Stimulated activated memory B cell treated with anti-CD40 and anti-IgM and Interleukin-4, amounts not matched to agents 10 μg/mL and 1 μg/mL and 100 μg/mL, for 72 hours (primary cell): ENCODE measurements at regions not wholly inside any gene's neighbourhood (a gene's known extent, or its start where the extent isn't known, plus 50 kb on each side); places are given as distances from the start of the nearest gene placed in this dataset.
"Not testable (repeated sequence)": the region's sequence is repeated elsewhere in the genome, so short reads cannot be mapped to it uniquely, and the experiment has no call there.

Experiments used
- ATAC-seq: fragments of 150-1000 bp; cut with Tn5 transposase; 2 replicates; pipeline ENCODE4 v1.10.0; 2021
- H3K27ac Mint-ChIP-seq: one replicate; pipeline ENCODE4 v1.8.0; 2022; ENCODE audit warnings: mild to moderate bottlenecking, mixed read lengths
- H3K27me3 Mint-ChIP-seq: one replicate; pipeline ENCODE4 v1.8.0; 2022; ENCODE audit warnings: mixed read lengths
- H3K36me3 Mint-ChIP-seq: one replicate; pipeline ENCODE4 v1.8.0; 2022; ENCODE audit warnings: mixed read lengths
- H3K4me1 Mint-ChIP-seq: one replicate; pipeline ENCODE4 v1.8.0; 2022; ENCODE audit warnings: mixed read lengths
- H3K4me3 Mint-ChIP-seq: one replicate; pipeline ENCODE4 v1.8.0; 2022; ENCODE audit warnings: mild to moderate bottlenecking, moderate library complexity, mixed read lengths
- H3K9me3 Mint-ChIP-seq: one replicate; pipeline ENCODE4 v1.8.0; 2022; ENCODE audit warnings: mixed read lengths

DNA sequence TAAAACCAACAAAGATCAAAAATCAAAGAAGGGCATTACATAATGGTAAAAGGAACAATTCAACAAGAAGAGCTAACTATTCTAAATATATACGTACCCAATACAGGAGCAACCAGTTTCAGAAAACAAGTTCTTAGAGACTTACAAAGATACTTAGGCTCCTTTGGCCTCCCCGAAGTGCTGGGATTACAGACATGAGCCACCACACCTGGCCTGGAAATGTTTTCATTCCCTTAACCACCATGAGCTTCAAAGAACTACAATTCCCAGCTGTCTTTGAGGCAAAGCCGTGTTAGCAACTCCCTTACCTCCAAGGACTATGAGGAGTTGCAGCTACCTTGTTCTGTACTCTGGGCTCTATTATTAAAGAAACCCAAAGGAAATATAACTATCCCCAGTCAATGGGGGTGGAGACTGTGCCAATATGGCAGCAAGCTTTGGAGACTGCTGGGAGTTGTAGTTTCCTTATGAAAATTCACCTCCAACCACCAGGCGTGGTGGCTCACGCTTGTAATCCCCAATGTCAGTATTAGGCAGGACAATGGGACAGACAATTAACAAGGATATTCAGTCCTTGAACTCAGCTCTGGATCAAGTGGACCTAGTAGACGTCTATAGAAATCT is 893.9 kb downstream of the SLC6A15 start:
- H3K9me3 Mint-ChIP-seq = peaks cover 12% of the 10 kb centered on the region
- not testable (repeated sequence) for H3K27ac Mint-ChIP-seq, H3K27me3 Mint-ChIP-seq, H3K36me3 Mint-ChIP-seq, ATAC-seq, H3K4me3 Mint-ChIP-seq, H3K4me1 Mint-ChIP-seq

DNA sequence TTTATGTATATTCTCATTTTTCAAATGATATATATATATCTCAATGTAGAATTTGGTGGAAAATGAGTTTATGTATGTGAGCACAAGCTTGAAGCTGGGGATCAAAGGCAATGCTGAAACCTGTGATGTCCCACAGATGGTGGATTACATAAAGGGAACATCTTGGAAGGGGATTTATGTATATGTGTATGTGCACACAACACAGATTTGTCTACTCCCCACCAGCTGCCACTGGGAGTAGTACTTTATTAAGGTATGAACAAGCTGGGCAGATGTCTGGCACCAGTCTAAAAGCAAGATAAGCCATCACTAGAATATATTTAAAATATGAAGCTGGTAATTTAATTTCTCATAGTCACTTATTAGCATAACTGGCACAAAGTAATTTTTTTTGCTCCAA is 895.6 kb downstream of the SLC6A15 start:
- H3K9me3 Mint-ChIP-seq = peaks cover 11% of the 10 kb centered on the region
- no peaks in the 10 kb centered on the region for H3K36me3 Mint-ChIP-seq
- no peak overlapping the region for H3K27ac Mint-ChIP-seq
- H3K4me1 Mint-ChIP-seq = no peaks in the 10 kb centered on the region
- H3K4me3 Mint-ChIP-seq = no peak overlapping the region
- H3K27me3 Mint-ChIP-seq = no peaks in the 10 kb centered on the region
- no peak for ATAC-seq

DNA sequence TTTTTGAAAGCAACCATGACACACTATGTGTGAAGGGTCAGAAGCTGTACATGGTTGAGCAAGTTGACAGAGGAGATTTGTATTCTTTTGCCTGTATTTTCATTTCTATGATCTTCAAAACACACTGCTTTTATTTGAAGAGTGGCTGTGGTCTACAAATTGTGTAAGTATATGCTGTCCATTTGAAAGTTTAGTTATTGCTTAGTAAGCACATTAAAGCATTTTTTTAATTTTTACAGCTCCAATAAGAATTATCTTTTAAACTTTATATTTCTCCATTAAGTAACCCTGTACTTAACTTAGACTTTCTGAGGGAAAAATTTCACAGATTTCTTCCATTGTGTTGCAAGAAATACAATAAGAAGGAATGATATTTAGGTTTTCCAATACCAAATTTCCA is 915.2 kb downstream of the SLC6A15 start:
- Mint-ChIP-seq H3K9me3 (peaks cover 2% of the 10 kb centered on the region), H3K4me3 (no peak overlapping the region), H3K36me3 (no peaks in the 10 kb centered on the region), H3K27me3 (no peaks in the 10 kb centered on the region), H3K4me1 (no peaks in the 10 kb centered on the region), H3K27ac (no peak overlapping the region)
- ATAC-seq = no peak

DNA sequence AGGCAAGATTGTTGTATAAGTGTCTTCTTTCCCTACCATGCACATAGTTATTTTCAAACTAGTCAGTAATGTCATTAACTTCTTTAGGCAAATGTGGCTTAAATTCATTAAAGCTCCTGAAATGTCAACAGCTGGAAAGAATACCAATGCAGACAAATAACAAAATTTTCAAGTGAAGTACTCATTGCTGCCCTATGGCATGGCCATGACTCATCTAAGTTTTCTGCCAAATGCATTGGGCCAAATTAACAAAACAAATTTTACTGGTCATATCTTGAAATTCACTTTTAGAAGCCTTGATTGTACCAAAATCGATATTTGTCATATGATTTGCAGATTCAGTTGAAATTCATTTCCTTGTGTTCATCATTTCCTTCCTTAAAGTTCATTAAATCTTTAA is 915.9 kb downstream of the SLC6A15 start:
- Mint-ChIP-seq H3K4me1 (no peaks in the 10 kb centered on the region), H3K27me3 (no peaks in the 10 kb centered on the region), H3K4me3 (no peak overlapping the region), H3K27ac (no peak overlapping the region), H3K9me3 (peaks cover 2% of the 10 kb centered on the region), H3K36me3 (no peaks in the 10 kb centered on the region)
- ATAC-seq = no peak

DNA sequence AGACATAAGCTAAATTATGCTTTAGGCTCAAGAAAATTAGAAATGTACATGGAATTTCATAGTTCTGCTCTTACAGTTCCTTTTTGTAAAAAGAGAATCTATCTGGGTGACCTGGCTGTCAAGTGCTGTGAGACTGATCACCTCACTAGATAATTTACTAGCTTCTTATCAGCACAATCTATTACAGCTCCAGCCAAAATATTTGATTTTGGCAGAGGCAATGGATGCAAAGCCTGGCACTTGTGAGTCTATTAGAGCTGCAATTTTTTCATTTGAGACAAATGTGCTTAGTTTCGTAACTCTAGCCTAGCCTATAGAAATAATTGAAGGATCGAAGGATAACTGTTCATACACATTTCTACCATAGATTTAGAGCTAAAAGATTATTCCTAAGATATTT is 927.5 kb downstream of the SLC6A15 start:
- Mint-ChIP-seq H3K4me1 (no peaks in the 10 kb centered on the region), H3K36me3 (no peaks in the 10 kb centered on the region)

DNA sequence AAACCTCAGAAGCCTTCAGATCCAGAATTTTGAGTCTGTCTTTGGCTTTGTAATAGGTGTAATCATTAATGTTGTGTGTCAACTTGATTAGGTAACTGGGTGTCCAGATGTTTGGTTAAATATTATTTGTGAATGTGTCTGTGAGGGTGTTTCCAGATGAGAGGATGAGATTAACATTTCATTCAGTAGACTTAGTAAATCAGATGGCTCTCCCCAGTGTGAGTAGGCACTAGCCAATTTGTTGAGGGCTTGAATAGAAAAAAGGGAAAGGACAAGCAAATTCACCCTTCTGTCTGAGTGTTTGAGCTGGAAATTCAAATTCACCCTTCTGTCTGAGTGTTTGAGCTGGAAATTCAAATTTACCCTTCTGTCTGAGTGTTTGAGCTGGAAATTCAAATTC is 932.2 kb downstream of the SLC6A15 start:
- Mint-ChIP-seq H3K27me3 (no peaks in the 10 kb centered on the region), H3K4me3 (no peak overlapping the region), H3K9me3 (no peaks in the 10 kb centered on the region), H3K27ac (no peak overlapping the region), H3K4me1 (no peaks in the 10 kb centered on the region), H3K36me3 (no peaks in the 10 kb centered on the region)
- ATAC-seq = no peak

More for the DNA sequence above, 927.5 kb downstream of the SLC6A15 start:
- Mint-ChIP-seq H3K27ac (no peak overlapping the region), H3K9me3 (no peaks in the 10 kb centered on the region), H3K27me3 (no peaks in the 10 kb centered on the region), H3K4me3 (no peak overlapping the region)
- no peak for ATAC-seq

DNA sequence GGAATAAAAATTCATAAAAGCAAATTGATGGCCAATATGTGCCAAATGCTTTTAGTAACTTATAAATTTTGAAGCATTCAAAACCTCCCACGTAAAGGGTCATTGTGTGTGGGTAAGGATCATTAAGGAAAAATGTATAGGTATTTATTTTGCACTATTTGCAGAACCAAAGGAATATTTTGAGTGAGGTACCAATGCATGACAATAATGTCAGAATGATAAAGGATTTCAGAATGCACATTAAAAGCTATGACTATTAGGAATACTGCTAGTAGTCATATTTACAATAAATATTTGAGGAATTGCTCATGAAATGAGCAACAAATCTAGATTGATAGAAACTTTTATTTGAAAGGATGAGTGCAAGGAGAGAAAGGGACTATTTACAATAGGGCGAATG is 932.8 kb downstream of the SLC6A15 start:
- ATAC-seq = no peak
- Mint-ChIP-seq H3K36me3 (no peaks in the 10 kb centered on the region), H3K9me3 (no peaks in the 10 kb centered on the region), H3K4me1 (no peaks in the 10 kb centered on the region), H3K4me3 (no peak overlapping the region), H3K27me3 (no peaks in the 10 kb centered on the region), H3K27ac (no peak overlapping the region)

DNA sequence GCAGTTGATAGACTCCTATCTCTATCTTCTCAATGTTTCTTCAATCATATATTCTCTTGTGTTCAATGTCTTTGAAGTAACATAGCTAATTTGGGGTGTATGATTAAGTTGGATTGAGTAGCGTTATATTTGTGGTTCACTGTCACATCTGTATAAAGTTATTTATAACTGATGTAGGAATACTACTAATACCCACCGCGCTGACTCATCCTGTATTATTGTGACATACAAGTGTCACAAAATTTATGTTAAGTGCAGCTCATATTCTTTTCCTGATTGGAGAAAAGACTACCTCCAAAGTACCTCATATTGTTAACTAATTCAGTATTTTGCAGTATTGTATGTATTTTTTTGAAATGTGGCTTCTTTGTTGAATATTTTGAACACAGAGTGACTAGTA is 940.8 kb downstream of the SLC6A15 start:
- Mint-ChIP-seq H3K36me3 (no peaks in the 10 kb centered on the region), H3K4me1 (no peaks in the 10 kb centered on the region), H3K9me3 (no peaks in the 10 kb centered on the region), H3K27me3 (no peaks in the 10 kb centered on the region), H3K27ac (no peak overlapping the region), H3K4me3 (no peak overlapping the region)
- ATAC-seq = no peak

DNA sequence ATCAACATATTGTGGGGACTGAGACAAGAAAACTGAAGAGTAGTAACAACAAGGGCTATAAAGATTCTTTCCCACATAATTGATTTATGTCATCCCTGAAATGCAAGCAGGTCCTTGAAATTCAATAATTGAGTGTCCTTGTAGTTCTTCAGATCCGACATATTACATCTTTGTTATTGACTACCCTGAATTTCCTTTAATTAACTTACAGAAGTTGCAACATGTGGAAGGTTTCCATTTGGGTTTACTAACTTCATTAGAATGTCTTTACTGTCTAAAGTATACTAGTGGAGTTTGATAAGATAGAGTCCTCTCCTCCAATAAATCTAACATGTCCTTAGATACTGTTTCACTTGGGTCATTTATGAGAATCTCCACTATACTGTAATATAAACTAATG is 951.8 kb downstream of the SLC6A15 start:
- no peaks in the 10 kb centered on the region for H3K27me3 Mint-ChIP-seq
- H3K36me3 Mint-ChIP-seq = no peaks in the 10 kb centered on the region

DNA sequence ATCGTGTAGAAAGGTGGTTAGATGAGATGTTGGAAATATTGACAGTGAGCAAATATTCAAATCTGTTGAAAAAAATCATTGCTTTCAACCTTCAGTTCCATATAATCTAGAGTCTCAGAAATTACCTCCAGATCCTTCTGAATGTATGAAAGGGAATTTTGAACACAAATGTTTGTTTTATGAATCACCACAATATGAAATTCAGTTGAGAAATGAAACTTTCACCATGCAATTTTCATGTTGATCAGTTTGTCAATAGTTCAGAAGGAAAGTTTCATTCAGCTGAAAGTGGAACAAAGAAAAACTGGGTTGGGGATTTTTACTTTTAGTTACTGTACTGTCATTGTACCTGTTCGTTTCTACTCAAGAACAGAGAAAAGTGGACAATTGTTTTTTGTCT is 953.6 kb downstream of the SLC6A15 start:
- H3K27me3 Mint-ChIP-seq = no peaks in the 10 kb centered on the region
- no peaks in the 10 kb centered on the region for H3K9me3 Mint-ChIP-seq
- no peak overlapping the region for H3K4me3 Mint-ChIP-seq
- no peaks in the 10 kb centered on the region for H3K4me1 Mint-ChIP-seq
- ATAC-seq = no peak
- no peak overlapping the region for H3K27ac Mint-ChIP-seq
- H3K36me3 Mint-ChIP-seq = no peaks in the 10 kb centered on the region

More for the DNA sequence above, 951.8 kb downstream of the SLC6A15 start:
- no peaks in the 10 kb centered on the region for H3K4me1 Mint-ChIP-seq
- no peaks in the 10 kb centered on the region for H3K9me3 Mint-ChIP-seq
- no peak overlapping the region for H3K27ac Mint-ChIP-seq
- H3K4me3 Mint-ChIP-seq = no peak overlapping the region
- no peak for ATAC-seq

DNA sequence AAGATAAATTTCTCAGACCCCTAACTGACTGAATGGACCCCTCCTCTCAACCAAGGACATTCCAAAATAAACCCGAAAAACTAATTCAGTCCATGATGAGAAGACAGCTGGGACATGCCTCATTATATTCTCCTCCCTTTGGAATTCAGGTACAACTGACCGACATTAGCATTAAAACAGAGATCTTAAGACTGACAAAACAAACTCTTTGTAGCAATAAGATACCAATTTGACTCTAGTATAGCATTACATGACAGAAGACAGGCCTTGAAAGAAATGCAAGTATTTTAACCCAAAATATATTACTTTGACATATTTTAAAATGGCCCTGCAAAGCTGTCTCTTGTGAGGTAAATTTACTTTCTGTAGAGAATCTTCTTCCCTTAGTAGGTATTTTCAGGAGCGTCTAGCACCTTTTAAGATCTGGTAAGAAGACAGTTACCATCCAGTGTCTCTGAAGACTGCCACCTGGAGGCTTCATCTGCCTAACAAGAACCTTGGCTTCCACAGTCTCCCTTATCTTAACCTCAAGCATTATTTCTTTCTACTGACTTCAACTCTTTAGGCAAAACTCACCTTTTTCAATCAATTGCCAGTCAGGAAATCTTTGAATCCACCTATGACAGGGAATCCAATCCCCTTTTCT is 957.5 kb downstream of the SLC6A15 start:
- ATAC-seq = no peak
- Mint-ChIP-seq H3K4me3 (no peak overlapping the region), H3K9me3 (peaks cover 5% of the 10 kb centered on the region), H3K27me3 (no peaks in the 10 kb centered on the region), H3K27ac (no peak overlapping the region), H3K4me1 (no peaks in the 10 kb centered on the region), H3K36me3 (no peaks in the 10 kb centered on the region)

DNA sequence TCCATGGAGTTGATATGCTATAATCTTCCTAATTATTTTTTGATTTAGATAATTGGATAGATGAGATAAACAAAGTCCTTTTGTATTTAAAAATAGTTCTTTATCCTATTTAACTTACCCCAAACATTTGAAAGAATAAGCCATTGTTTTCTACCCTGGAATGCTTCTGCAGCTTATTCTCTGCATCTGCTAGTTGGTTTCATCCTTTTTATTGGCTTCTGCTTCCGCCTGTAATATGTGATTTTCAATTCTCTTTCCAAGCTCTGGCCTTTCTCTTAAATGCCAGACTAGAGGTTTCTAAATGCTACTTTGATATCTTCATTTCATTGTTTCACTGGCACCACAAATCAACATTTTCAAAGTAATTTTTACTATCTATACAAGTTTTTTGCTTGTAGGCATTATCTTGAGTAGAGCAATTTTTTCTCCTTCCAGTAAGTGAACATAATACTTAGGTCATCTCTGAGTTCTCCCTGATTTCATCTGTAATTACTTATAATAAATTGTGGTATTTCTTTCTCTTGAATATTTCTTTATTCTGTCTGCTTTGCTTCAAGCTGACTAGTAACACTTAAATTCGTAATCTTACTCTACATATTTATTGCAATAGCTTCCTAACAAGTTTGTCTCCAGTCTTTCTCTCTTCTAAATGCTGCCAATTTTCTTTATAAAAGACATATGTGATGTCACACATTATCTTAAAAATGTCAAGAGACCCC is 958.4 kb downstream of the SLC6A15 start:
- no peak for ATAC-seq
- Mint-ChIP-seq H3K27me3 (no peaks in the 10 kb centered on the region), H3K27ac (no peak overlapping the region), H3K4me3 (no peak overlapping the region), H3K4me1 (no peaks in the 10 kb centered on the region), H3K9me3 (peaks cover 6% of the 10 kb centered on the region), H3K36me3 (no peaks in the 10 kb centered on the region)

DNA sequence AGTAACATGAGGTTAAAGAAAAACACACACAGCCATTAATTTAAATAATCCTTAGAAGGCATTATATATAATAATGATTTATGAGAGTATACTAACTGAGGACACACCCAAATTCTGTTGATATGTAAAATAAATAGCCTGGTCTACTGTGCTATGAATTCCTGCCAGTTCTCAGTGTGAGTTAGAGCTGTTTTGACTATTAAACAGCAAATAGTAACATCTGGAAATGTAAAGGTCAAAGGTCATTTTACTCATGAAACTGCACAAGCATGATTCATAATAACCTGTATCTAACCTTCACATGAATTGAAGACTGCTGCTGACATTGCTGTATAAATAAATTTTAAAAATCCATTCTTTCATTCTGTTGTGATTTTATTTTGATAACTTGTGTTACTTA is 966.7 kb downstream of the SLC6A15 start:
- peaks cover 6% of the 10 kb centered on the region for H3K9me3 Mint-ChIP-seq
- H3K4me1 Mint-ChIP-seq = no peaks in the 10 kb centered on the region
- no peaks in the 10 kb centered on the region for H3K27me3 Mint-ChIP-seq
- no peak for ATAC-seq
- H3K27ac Mint-ChIP-seq = no peak overlapping the region
- no peaks in the 10 kb centered on the region for H3K36me3 Mint-ChIP-seq
- H3K4me3 Mint-ChIP-seq = no peak overlapping the region

DNA sequence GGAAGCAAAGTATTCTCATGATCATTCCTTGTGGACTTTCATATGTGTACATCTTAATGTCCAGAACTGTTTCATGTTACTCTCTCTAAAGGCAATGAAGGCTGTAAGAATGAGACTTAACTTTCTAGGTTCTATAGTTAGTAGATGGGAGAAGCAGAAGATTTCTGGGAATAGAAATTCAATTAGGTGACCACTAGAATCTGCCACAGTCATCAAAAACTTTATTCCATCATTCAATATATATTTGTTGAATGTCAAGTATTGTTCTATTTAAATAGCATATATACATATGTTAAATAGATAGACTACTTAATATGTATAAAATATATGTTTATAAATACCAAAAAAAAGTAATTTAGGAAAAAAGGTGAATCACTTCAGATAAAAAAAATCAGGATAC is 972.9 kb downstream of the SLC6A15 start:
- no peak overlapping the region for H3K4me3 Mint-ChIP-seq
- ATAC-seq = no peak
- no peaks in the 10 kb centered on the region for H3K36me3 Mint-ChIP-seq
- H3K9me3 Mint-ChIP-seq = no peaks in the 10 kb centered on the region
- no peak overlapping the region for H3K27ac Mint-ChIP-seq
- H3K27me3 Mint-ChIP-seq = no peaks in the 10 kb centered on the region
- H3K4me1 Mint-ChIP-seq = no peaks in the 10 kb centered on the region

DNA sequence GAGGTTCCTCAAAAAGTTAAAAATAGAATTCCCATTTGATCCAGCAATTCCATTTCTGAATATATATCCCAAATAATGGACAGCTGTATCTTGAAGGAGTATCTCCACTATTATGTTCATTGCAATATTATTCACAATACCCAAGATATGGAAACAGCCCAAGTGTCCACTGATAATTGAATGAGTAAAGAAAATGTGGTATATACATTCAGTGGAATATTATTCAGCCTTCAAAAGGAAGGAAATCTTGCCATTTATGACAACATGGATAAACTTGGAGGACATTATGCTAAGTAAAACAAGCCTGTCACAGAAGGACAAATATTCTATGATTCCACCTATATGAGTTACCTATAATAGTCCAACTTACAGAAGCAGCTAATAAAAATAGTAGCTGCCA is 979.0 kb downstream of the SLC6A15 start:
- no peak overlapping the region for H3K4me3 Mint-ChIP-seq
- H3K27me3 Mint-ChIP-seq = no peaks in the 10 kb centered on the region
- peaks cover 3% of the 10 kb centered on the region for H3K9me3 Mint-ChIP-seq
- ATAC-seq = no peak
- no peaks in the 10 kb centered on the region for H3K36me3 Mint-ChIP-seq
- H3K27ac Mint-ChIP-seq = no peak overlapping the region
- no peaks in the 10 kb centered on the region for H3K4me1 Mint-ChIP-seq

DNA sequence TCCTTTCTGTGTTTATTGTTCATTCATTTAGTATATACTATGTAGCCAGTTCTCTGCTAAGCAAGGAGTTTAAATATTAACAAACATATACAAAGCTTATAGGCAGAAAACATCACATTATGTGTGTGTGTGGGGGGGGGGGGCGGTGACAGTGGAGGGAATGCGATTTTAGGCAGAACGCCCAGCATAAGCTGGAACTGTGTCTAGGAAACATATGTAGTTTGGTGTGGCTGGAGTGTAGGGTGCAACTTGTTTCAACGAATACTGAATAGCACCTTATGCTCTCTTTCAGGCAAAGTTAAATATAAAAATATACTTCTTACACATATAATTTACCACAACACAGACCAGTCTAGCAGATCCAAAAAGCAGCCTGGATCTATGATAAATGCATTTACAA is 980.6 kb downstream of the SLC6A15 start:
- ATAC-seq = no peak
- Mint-ChIP-seq H3K4me1 (no peaks in the 10 kb centered on the region), H3K9me3 (peaks cover 3% of the 10 kb centered on the region), H3K27me3 (no peaks in the 10 kb centered on the region), H3K4me3 (no peak overlapping the region), H3K36me3 (no peaks in the 10 kb centered on the region), H3K27ac (no peak overlapping the region)
